ENCODE measurements at regions not wholly inside any gene's neighbourhood (a gene's known extent, or its start where the extent isn't known, plus 50 kb on each side); places are given as distances from the start of the nearest gene placed in this dataset.
"Not testable (repeated sequence)": the region's sequence is repeated elsewhere in the genome, so short reads cannot be mapped to it uniquely, and the experiment has no call there.

DNA sequence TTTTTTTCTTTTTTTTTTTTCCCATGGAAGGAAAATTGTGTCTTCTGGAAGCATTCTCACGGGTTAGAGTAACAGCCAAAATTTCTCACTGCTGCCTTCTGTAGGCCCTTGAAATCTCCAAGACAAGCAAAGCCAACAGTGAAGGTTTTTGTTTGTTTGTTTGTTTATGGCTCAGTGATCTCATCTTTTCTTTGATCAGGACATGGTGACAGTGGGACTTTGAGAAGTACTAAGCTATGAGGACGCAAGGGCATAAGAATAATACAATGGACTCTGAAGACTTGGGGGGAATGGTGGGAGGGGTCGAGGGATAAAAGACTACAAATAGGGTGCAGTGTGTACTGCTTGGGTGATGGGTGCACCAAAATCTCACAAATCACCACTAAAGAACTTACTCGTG lies 419.4 kb downstream of the PTPRC start:
- DNase-seq = no peak

DNA sequence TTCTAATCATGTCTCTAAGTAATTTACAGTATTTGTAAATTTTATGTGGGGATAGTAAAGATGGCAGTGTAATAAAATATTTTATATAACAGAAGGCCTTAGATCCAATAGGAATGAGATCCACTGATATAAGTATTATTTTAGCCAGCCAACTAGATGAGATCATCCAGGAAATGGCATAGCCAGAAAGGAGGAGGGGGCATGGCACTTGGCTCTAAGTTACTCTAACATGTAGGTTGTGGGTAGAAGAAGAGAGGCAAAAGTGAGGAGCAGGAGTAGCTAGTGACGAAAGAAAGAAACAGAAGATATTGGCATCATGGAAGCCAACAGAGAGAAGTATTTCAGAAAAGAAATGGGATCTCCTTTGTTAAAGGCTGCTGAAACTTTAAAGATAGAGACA lies 426.1 kb downstream of the PTPRC start:
- DNase-seq = no peak

DNA sequence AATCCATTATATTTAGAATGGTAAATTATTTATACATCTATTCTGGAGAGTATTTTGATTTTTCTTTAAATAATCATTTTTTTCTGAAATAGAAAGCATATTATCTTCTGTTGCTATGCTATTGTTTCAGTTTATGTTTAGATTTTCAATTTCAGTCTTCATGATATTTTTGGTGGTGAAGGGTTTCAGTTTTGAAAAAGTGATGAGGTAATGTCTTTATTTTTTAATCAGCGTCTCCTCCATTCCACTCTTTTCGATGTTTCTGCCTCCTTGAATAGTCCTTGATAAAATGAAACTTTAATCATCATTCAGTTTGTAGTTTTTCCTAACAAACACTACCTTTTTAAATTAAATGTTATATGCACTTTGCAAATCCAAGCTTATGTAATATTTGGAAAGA lies 428.6 kb downstream of the PTPRC start:
- DNase-seq = no peak

DNA sequence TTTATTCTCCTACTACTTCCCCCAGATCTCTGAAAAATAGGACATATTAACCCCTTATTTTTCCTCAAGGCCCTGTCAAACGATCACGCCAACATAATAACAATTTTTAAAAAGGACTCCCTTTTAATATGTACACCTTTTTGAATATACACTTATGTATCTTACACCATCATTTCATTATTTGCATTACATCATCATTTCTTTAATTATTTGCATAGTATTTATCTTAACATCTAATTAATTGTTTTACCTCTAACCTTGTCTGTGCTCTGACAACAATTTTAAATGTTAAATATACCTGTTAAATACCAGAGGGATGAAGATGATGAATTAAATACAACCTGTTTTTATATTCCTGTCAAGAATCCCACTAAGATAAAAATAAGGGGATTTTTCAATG lies 432.2 kb downstream of the PTPRC start:
- DNase-seq = no peak

DNA sequence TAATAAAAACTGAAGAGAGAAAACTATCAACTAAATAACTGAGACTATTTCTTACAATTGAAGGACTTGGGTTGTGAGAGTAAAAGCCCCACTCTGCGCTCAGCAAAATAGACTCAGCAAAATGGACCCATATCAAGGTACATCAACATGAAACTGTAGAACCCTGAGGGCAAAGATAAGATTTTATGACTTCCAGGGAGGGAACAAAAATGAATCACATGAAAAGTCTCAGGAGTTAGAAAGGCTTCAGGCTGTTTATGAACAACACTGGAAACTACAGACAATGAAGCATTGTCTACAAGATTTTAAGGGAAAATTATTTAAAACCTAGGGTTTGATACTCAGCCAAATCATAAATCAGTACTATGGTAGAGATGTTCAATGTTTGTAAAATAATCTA lies 434.3 kb downstream of the PTPRC start:
- DNase-seq = no peak

DNA sequence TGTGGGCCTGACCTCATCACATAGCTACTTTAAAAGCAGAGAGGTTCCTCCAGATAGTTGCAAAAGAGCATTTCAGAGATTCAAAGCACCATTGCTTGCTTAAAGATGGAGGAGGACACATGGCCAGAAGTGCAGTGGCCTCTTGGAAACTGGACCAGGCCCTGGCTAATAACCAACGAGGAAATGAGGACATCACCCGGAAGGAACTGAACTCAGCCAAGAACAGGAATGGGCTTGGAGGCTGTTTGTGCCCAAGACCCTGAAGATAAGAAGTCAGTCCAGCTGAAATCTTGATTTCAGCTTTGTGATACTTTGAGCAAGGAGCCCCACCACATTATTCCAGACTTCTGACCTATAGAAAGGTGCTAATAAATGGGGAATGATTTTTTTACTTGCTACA lies 437.0 kb downstream of the PTPRC start:
- DNase-seq = no peak

DNA sequence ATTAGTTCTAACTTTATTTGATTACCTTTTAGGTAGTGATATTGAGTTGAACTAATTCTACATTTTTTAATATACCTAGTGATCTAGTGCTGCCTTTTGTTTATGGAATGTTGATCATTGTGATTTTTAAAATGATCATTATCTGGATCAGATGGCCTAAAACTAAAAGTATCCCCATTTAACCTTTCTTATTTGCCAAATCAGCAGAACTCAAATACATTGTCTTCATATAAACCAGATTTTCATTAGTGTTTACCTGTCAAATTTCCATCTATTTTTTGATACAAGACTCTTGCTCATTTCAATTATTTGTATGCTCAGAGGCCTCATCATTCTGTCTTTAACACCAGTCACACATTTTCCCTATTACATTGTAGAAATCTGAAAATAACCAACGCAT lies 441.2 kb downstream of the PTPRC start:
- DNase-seq = no peak

DNA sequence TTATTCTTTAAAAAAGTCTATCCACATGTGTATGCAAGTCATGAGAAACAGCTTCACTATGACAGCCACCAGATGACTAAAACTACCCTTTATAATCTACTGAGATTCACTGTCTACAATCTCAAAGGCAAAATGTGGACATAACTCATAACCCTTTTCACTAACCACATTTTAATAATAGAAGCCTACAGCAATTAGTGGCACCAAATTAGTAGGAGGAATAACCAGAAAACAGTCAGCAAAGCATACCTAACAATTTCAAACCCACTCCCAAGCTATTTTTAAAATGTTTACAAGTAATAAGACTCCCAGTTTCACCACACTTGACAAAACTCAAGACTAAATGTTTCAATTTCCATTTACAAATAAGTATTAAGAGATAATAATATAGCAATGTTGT lies 442.9 kb downstream of the PTPRC start:
- no peak for DNase-seq

DNA sequence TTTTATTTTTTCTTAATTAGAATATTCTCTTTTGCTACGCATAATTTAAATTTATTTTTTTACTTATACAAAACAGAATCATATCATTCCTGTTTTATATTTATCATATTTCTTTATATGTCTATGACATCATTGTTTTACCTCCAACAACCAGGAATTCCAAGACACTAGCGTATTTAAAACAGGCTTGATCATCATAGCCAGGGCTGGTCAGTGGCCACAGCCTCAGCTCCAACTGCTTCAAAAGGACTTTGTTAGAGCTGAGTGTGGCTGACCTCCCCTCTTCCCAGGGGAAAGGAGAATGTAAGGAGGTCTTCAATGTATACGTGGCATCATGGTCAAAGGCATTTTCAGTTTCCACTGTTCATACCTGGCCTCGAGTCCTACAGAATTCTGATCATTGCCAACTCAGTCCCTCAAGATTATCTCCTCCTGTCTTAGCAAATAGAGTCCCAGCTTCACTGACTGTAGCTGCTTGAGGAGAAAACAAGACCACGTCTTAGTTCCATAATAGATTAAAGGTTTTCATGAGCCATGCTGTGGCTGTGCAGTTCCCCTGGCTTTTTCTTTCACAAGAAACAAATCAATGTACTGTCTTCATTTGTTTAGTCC lies 444.0 kb downstream of the PTPRC start:
- DNase-seq = peak; percentile 38

DNA sequence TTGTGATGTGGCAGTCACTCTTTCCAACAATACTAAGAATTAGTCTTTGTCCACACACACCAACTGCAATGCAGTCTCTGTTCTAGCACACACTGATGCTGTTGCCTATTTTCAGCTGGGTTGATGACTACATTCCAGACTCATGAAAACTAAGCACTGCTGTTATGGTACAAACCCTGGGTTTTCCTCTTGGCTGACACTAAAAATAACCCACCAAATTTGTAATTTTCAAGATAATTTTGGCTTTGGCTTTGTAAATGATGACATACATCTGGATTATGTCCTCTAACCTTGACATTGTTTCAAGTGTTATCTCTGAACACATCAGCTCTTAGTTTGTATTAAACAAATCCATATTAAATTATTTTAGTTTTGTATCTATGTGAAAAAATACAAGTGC lies 444.8 kb downstream of the PTPRC start:
- DNase-seq = peak; percentile 85

DNA sequence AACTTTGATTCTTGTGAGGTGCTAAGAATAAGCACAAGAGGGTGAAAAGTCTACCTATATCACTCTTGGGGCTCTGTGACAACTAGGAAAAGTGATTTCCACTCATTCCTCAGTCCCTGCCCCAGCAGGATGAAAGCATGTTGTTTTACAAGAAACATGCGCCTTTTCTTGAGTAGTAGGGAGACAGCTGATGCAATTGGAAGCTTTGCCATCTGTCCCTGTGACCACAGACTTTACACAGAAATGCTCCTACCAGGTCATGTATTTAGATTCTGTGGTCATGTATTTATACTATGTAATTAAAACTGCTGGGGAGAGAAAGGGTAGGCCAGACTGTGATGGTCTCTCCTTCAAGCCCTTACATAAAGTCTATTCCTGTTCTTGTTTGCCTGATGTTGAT lies 445.5 kb downstream of the PTPRC start:
- no peak for DNase-seq

DNA sequence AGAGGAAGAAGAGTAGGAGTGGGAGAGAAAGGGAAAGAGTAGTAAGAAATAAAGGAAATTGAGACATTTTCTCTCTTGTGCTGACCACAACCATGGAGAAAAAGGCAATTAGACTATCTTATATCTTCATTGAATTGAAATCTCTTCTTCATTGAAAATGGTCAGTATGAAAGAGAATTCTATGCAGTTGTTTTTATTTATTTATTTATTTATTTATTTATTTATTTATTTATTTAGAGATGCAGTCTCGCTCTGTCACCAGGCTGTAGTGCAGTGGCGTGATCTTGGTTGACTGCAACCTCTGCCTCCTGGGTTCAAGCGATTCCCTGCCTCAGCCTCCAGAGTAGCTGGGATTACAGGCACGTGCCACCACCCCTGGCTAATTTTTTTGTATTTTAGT lies 447.1 kb downstream of the PTPRC start:
- DNase-seq = no peak

DNA sequence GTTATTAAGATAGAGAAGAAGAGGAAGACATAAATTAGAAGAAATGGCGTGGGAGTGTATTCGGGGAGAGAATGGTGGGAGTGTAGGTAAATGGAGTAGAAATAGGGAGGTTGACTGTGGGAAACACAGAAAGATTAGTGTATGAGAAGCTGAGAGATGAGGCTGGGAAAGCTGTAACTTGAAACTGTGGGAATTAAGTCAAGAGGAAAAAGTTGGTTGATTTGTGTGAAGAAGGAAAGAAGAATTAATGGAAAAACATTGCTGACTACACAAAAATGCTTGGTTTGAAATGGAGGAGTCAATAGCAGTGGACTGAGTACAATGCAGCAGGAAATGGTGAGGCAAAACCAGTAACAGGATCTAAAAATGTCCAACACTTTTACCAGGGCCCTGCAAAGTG lies 448.3 kb downstream of the PTPRC start:
- no peak for DNase-seq

DNA sequence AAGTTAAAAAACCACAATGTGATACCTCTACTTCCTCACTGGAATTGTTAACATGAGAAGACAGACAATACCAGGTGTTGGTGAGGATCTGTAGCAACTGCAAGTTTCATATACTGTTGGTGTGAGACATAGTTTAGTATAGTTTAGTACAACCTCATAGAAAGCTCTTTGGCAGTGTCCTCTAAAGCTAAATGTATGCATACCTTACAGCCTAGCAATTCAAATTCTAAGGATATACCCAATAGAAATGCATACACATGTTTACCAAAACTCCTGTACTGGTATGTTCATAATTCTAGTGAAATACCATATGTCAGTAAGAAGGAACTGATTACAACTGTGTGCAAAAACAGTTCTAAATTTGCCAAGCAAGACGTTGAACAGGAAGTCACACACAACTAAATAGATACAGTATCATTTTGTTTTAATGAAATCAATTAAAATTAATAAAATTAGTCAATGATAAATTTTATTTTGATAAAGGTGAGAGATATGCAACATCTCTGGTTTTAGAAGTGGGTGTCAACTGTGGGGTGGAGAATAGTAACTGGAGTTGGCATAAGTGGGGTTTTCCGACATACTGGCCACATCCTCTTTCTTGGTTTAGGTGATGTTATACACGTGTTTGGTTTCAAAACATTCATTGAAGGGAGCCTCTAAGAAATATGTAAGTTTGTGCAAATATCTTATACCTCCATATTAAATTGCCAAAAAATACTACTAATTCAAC lies 450.7 kb downstream of the PTPRC start:
- DNase-seq = no peak

DNA sequence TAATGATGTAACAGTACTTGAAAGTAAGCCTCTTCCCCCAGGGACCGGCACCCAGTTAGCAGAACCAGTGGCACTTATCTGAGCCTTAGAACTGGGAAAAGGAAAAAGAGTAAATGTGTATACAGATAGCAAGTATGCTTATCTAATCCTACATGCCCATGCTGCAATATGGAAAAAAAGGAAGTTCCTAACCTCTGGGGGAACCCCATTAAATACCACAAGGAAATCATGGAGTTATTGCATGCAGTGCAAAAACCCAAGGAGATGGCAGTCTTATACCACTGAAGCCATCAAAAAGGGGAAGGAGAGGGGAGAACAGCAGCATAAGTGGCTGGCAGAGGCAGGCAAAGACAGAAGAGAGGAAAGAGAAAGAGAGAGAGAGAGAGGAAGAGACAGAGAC lies 456.8 kb downstream of the PTPRC start:
- not testable (repeated sequence) for DNase-seq

DNA sequence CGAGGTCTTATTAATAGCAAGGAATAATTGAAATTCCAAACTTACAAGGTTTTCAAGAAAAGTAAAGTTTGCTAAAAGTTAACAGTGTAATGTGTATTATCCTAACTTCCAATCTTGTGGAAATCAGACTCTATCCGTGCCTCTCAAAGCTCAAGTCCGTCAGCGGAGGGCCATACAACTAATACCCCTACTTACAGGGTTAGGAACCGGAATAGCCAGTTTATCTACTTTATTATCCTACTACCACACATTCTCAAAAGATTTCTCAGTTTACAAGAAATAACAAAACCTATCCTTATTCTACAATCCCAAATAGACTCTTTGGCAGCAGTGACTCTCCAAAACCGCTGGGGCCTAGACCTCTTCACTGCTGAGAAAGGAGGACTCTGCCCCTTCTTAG lies 457.8 kb downstream of the PTPRC start:
- no peak for DNase-seq

DNA sequence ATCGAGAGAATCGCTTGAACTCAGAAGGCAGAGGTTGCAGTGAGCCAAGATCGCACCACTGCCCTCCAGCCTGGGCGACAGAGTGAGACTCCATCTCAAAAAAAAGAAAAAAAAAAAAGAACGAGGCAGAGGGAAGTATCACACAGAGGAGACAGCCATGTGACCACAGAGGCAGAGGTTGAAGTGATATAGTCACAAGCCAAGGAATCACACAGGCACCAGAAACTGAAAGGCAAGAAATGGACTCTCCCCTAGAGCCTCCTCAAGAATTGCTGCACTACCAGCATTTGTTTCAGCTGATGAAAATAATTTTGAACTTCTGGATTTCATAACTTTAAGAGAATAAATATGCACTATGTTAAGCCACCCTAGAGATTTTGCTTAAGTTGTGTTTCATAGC lies 459.6 kb downstream of the PTPRC start:
- DNase-seq = no peak

DNA sequence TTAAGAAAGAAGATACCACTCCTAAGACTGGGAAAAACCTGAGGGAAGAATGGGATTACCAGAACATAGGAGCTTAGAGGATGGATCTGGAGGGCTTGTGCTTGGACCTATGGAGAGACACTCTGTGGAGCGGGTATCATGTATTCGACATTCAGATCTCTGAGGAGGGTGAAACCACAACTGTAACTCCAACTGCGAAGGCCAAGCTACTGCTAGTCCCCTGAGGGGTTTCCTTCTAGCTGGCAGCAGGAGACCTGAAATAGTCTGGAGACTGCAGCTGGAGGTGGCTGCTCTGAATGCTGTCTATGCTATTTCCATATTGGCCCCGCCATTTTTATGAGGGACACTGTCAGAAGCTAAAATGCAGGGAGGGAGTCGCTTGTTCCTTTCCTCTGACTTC lies 462.3 kb downstream of the PTPRC start:
- no peak for DNase-seq

DNA sequence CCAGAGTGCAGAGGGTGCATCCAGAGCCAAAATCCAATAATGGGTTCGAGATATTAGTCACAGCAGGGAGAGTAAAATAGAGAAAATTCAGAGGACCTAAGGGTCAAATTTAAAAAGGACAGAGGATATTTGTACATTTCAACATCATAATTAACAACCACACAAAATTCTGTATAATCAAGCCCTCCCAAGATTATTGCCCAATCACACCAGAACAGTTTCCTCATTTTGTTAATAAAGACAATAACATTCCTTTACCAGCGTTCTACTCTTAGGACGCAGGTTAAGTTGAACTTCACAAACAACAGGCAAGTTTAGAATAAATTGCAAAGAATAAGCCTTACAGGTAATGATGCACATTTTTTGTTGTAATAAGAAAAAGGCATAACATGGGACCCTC lies 462.8 kb downstream of the PTPRC start:
- DNase-seq = no peak

DNA sequence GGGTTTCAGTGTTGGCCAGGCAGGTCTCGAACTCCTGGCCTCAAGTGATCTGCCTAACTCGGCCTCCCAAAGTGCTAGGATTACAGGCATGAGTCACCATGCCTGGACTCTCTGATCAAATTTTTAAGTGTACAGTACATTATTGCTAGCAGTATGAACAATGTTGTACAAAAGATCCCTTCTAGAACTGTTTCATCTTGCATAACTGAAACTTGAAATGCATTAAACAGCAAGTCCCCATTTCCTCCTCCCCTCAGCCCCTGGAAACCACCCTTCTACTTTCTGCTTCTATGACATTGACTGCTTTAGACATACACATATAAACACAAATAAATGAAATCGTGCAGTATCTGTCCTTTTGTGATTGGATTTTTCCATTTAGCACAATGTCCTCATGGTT lies 463.4 kb downstream of the PTPRC start:
- no peak for DNase-seq

DNA sequence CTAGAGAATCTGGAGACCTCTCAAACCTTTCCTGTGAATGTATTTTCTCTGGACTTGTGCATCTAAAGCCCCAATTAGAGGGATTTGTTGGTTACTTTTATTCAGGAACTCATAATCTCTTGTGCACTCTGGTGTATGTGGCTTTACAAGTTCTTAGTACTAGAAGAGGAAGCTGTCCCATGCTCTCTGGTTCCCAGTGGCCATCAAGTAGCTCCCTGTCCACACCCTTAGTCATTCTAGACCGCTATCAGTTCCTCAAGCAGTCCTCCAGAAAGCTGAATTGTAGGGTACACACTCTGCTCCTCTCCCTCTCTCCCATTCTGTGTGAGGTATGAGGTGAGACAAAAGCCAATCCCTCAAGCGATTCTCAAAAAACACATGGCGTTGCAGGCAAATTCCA lies 470.3 kb downstream of the PTPRC start:
- DNase-seq = no peak

DNA sequence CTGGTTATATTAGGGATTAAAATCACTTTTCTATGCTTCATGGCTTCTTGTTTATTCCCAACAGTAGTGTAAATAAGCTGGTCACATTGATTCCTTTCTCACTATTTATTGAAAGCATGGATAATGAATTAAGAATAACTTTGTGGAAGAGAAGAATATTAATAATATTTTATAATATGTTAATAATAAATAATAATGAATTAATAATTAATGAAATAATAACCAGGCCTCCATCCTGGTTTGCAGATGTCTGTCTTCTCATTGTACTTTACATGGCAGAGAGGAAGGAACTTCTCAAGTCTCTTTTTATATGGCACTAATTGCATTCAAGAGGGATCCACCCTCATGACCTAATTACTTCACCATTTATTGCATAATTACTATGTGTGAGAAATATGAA lies 473.5 kb downstream of the PTPRC start:
- DNase-seq = no peak

DNA sequence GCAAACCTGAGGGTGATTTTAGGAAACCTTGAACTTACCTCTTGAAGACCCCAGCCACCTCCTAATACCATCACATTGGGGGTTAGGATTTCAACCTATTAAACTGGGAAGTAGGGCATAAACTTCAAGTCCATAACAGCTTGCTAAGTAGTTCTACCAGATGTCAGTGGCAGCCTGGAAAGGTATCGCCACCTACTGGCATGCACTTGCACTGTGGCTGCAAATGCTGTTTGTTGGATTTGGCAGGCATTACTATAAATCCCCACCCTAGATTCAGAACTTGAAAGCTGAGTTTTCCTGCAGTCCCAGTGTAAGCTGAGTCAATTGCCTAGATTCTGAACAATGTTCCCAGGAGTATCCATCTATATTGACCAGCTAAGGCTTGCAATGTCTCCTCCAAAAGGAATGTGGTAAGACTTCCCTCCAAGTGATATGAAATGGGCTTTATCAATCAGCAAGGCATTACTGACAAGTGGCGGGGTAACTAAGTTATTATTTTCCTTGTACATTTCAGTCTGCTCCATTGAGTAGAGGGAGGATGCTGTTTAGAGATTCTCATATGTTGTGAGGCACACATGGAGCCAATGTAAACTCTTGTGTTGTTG lies 474.5 kb downstream of the PTPRC start:
- DNase-seq = peak; percentile 77

DNA sequence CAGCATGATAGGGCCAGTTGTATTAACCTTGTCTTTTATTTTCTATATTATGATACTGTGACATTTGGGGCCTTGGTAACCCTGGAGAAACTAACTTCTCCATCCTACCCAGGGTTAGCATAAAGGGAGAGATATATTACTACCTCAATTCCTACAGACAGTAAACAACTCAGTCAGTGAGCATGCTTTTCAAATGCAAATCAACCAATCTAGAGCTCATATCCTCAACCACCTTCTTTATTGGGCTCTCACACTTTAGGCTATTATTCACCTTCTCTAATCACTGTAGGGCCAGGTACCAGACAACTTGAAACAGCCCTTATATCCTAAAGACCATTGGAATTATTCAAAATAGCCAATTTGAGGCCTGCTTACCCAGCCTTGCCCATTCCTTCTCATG lies 477.6 kb downstream of the PTPRC start:
- no peak for DNase-seq

DNA sequence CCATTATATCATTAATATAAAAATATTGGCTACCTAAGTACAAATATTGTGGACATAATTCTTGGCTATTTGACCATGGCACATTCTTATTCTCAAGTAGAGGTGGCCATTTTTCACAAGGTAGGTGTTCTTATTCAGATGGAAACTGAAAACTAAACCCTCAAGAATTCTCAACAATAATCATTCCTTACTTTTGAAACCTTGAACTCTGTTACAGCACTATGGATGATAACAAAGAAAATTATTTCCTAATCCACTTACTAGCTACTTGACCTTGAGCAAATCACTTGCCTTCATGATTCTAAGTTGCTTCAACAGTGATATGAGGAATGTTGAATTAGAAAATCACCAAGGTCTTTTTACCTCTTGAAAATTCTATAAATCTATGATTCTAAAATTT lies 482.2 kb downstream of the PTPRC start:
- no peak for DNase-seq

All from midbrain (tissue), 1 donor.